ENCODE measurements at regions not wholly inside any gene's neighbourhood (a gene's known extent, or its start where the extent isn't known, plus 50 kb on each side); places are given as distances from the start of the nearest gene placed in this dataset.

DNA sequence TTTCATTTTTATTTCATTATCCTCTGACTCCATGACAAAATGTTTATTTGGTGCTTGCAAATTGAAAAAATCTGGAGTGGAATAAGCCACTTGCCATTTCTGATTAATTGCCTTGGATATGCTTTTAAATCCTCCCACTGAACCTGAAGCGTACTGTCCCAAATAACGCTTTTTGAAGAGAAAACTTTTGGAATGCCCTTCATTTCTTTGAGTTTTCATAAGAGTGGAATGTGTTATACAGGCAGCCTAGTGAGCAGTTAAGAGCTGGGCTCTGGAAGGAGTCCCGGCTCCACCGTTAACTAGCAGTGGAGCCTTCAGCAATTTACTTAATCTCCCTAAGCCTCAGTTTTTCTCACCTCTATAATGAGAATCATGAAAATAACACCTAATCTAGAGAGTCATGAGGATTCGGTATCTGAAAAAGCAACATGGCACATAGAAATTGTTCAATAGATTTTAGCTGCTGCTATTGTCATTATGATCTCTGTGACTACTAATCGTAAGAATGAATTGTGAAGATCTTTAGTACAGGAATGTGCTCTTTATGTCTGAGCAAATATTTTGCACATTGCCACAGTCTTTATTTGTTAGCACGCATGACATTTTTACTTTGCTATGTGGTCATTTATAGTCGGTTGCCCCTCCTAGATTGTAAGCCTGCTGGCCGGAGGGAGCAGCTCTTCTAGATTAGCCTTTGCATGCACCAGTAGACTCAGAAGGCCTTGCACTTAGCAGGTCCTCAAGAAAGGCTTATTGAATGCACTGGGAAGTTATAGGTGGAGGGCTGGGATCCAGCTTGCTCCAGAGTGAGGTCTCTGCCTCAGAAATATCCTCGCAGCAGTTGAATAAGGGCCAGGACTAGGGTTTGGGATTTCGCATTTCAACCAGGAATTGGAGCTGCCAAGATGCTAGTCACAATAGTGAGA, 59.4 kb downstream of the PLCE1 start:
- H3K27ac ChIP-seq, result no peak overlapping the region
- no peaks in the 10 kb centered on the region for H3K27me3 ChIP-seq
- intact Hi-C loops (cut with DNase I), result no loop called here
- H3K36me3 ChIP-seq, result no peaks in the 10 kb centered on the region
- peaks cover 0 to 3% of the 10 kb centered on the region in 2 donors for H3K4me1 ChIP-seq
- H3K4me3 ChIP-seq, result no peak overlapping the region
- TF ChIP-seq, protein P1, sequence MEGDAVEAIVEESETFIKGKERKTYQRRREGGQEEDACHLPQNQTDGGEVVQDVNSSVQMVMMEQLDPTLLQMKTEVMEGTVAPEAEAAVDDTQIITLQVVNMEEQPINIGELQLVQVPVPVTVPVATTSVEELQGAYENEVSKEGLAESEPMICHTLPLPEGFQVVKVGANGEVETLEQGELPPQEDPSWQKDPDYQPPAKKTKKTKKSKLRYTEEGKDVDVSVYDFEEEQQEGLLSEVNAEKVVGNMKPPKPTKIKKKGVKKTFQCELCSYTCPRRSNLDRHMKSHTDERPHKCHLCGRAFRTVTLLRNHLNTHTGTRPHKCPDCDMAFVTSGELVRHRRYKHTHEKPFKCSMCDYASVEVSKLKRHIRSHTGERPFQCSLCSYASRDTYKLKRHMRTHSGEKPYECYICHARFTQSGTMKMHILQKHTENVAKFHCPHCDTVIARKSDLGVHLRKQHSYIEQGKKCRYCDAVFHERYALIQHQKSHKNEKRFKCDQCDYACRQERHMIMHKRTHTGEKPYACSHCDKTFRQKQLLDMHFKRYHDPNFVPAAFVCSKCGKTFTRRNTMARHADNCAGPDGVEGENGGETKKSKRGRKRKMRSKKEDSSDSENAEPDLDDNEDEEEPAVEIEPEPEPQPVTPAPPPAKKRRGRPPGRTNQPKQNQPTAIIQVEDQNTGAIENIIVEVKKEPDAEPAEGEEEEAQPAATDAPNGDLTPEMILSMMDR (IDR thresholded peaks at IDR 0.05), result no peak
- H3K9me3 ChIP-seq, result no peaks in the 10 kb centered on the region
- no peak for DNase-seq (ENCODE audit: low spot score in 2 of 2)

DNA sequence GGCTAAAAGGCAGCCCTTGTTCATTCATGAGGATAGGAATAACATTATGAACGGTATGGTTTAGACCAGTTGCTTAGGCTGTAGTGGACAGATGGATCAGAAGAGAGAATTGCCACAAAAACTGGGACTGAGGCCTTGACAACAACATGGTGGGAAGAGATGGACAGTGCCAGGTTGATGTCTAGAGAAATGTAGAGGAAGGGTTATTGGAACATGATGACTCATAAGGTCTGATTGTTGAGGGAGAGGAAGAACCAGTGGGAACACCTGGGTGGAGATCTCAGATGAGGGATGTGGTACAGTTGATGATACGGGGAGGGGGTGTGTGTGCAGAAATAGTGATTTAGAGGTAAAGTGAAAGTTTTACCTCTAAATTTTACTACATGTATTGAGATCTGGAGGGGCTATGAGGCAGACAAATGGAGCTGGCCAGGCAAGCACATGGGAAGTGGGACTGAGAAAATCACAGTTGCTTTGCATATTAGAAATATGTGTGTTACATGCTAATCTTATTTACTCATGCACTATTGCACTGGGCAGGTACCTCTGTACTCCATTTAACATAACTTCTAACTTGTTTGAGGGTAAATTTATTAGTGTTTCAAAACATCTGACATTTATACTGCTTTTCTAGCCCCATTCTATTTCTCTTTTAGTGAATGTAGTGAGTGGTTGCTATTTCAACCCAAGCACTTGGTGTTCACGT, 65.6 kb downstream of the PLCE1 start:
- no peak for DNase-seq (ENCODE audit: low spot score in 2 of 2)
- TF ChIP-seq, protein P1 (IDR thresholded peaks at IDR 0.05), result no peak
- Histone ChIP-seq H3K27me3 (no peaks in the 10 kb centered on the region), H3K9me3 (no peaks in the 10 kb centered on the region), H3K36me3 (no peaks in the 10 kb centered on the region), H3K27ac (no peak overlapping the region), H3K4me3 (no peak overlapping the region), H3K4me1 (no peaks in the 10 kb centered on the region)
- intact Hi-C loops (cut with DNase I), result no loop called here

DNA sequence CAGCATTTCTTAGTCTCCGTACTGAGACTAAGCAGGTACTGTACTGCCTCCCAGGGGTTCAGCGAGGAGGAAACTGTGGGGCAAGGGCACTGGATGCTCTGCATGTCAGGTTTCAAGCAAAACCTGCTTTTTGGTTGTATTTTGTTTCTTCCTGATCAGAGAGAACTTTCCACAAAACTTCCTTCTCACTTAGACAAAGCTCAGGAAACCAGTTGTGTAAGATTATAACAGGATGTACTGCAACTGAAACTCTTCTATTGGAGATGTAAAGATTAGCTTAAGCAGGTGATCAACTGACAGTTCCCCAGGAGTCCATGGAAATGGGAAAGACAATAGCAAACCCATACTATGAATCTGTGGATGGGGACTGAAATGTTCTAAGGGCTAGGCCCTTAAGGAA, 67.3 kb downstream of the PLCE1 start:
- no peak overlapping the region for H3K27ac ChIP-seq
- no peaks in the 10 kb centered on the region for H3K27me3 ChIP-seq
- no peaks in the 10 kb centered on the region for H3K36me3 ChIP-seq
- H3K4me1 ChIP-seq, result no peaks in the 10 kb centered on the region
- H3K9me3 ChIP-seq, result no peaks in the 10 kb centered on the region
- no peak for DNase-seq (ENCODE audit: low spot score in 2 of 2)
- intact Hi-C loops (cut with DNase I), result no loop called here
- no peak overlapping the region for H3K4me3 ChIP-seq
- TF ChIP-seq, protein P1 (IDR thresholded peaks at IDR 0.05), result no peak

DNA sequence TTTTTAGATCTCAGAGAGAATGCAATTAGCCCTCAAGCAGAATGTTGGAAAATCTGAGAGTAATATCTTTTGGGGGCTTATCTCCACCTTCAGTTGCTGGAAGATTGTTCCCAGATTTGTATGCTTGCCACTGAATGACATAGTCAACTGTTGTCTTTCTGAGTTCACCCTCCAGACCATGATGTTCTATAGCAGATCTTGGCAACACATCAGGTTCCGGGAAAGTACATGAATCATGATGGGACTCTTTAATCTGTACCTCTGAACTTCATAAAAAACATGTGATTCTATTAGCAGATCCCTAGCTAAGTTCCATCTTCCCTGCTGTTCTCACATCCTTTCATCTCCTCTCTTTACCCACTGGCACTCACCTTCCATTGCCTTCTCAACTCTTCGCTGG, 68.9 kb downstream of the PLCE1 start:
- TF ChIP-seq, protein P1 (IDR thresholded peaks at IDR 0.05), result no peak
- Histone ChIP-seq H3K36me3 (no peaks in the 10 kb centered on the region), H3K9me3 (no peaks in the 10 kb centered on the region), H3K4me1 (no peaks in the 10 kb centered on the region), H3K4me3 (no peak overlapping the region), H3K27ac (no peak overlapping the region), H3K27me3 (no peaks in the 10 kb centered on the region)
- intact Hi-C loops (cut with DNase I), result no loop called here
- no peak for DNase-seq (ENCODE audit: low spot score in 2 of 2)

DNA sequence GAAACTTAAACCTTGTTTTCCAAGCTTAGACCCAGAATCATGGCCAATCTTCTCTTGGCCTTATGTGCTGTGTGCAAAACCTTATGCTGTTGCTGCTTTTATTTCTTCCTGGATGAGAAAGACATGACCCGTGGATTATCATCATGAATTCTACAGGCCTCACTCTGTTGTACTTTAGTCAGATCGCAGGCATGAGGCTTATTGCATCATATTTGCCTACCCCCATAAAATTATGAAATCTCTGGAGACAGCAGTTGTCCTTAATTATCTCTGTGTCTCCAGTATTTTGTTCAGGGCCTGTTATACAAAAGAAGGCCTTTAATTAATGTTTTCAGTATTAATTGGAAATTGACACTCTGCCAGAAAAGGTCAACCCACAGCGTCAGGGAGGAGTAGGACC, 71.6 kb downstream of the PLCE1 start:
- Histone ChIP-seq H3K4me1 (no peaks in the 10 kb centered on the region), H3K36me3 (no peaks in the 10 kb centered on the region), H3K9me3 (no peaks in the 10 kb centered on the region), H3K27me3 (no peaks in the 10 kb centered on the region), H3K27ac (no peak overlapping the region), H3K4me3 (no peak overlapping the region)
- TF ChIP-seq, protein P1 (IDR thresholded peaks at IDR 0.05), result no peak
- DNase-seq (ENCODE audit: low spot score in 2 of 2), result no peak
- intact Hi-C loops (cut with DNase I), result loop anchor here (5.0 kb wide), 1 partner anchor 43 kb away; no protein-coding TSS in a partner anchor

All from ascending aorta (tissue), 2 donors.